IMR-90 (cell line): ENCODE measurements at regions not wholly inside any gene's neighbourhood (a gene's known extent, or its start where the extent isn't known, plus 50 kb on each side); places are given as distances from the start of the nearest gene placed in this dataset.

ENCODE experiments used
- ATAC-seq: fragments of 200-7000 bp; cut with Tn5 transposase; 2 replicates; pipeline ENCODE4 v1.9.1; 2020; ENCODE audit warnings: low read depth, mild to moderate bottlenecking, moderate library complexity
- BruUV-seq: library from RNA; stranded (reverse); fragments of 400-500 nt; replicated peaks from 2 replicates; lab custom pipeline; 2021; lab: Mats Ljungman, UMichigan
- CTCF ChIA-PET: fragments of 300-600 bp; formaldehyde crosslinking; extraction: SDS; loops from one replicate; lab custom pipeline; 2021; ENCODE audit warnings: antibody characterized with exemption; lab: Yijun Ruan, JAX
- POLR2A ChIA-PET: fragments of 300-600 bp; sonication (Branson Sonifier 250); formaldehyde crosslinking; loops from one replicate; lab custom pipeline; 2022; ENCODE audit warnings: antibody characterized with exemption; ENCODE audit not compliant: unreplicated experiment; lab: Charles Lee
- DNase-seq: peaks from one replicate; pipeline ENCODE4 v3.0.0; 2013
- H2AFZ ChIP-seq: replicated peaks from 2 replicates; pipeline ENCODE3; 2013; ENCODE audit warnings: low read length, mild to moderate bottlenecking; ENCODE audit not compliant: poor library complexity
- H2AK5ac ChIP-seq: 2 replicates; pipeline ENCODE4 v1.6.1; 2013; ENCODE audit warnings: low read depth, low read length, inconsistent platforms
- H2AK9ac ChIP-seq: replicated peaks from 2 replicates; pipeline ENCODE3; 2013; ENCODE audit warnings: mild to moderate bottlenecking, low read depth, low read length, moderate library complexity; ENCODE audit not compliant: poor library complexity
- H2BK120ac ChIP-seq: 2 replicates; pipeline ENCODE4 v1.6.1; 2013; ENCODE audit warnings: low read depth, low read length, inconsistent platforms
- H2BK15ac ChIP-seq: 3 replicates; pipeline ENCODE4 v1.6.1; 2013; ENCODE audit warnings: low read depth, low read length, inconsistent platforms
- H2BK20ac ChIP-seq: 2 replicates; pipeline ENCODE4 v1.6.1; 2013; ENCODE audit warnings: low read depth, mild to moderate bottlenecking, inconsistent platforms, low read length, moderate library complexity
- H2BK5ac ChIP-seq: 2 replicates; pipeline ENCODE4 v1.6.1; 2013; ENCODE audit warnings: mild to moderate bottlenecking, low read depth, low read length, inconsistent platforms; ENCODE audit not compliant: poor library complexity, severe bottlenecking
- H3K14ac ChIP-seq: replicated peaks from 2 replicates; pipeline ENCODE4 v1.6.1; 2013; ENCODE audit warnings: low read depth, low read length, inconsistent platforms
- H3K18ac ChIP-seq: 2 replicates; pipeline ENCODE4 v1.6.1; 2013; ENCODE audit warnings: low read depth, low read length, control low read depth
- H3K23ac ChIP-seq: 2 replicates; pipeline ENCODE4 v1.6.1; 2013; ENCODE audit warnings: low read depth, low read length, inconsistent platforms
- H3K27ac ChIP-seq: 2 replicates; pipeline ENCODE4 v1.5.1; 2013; ENCODE audit warnings: mild to moderate bottlenecking, control low read depth, low read length; ENCODE audit not compliant: insufficient read depth
- H3K27me3 ChIP-seq: 2 replicates; pipeline ENCODE4 v1.6.1; 2013; ENCODE audit warnings: low read length; ENCODE audit not compliant: control insufficient read depth, insufficient read depth
- H3K36me3 ChIP-seq: 2 replicates; pipeline ENCODE4 v1.6.1; 2013; ENCODE audit warnings: low read length, mixed read lengths; ENCODE audit not compliant: control insufficient read depth, insufficient read depth
- H3K4ac ChIP-seq: 2 replicates; pipeline ENCODE4 v1.6.1; 2013; ENCODE audit warnings: low read depth, low read length, inconsistent platforms
- H3K4me1 ChIP-seq: 2 replicates; pipeline ENCODE4 v1.6.1; 2013; ENCODE audit warnings: low read length, mixed read lengths; ENCODE audit not compliant: control insufficient read depth, insufficient read depth
- H3K4me2 ChIP-seq: 2 replicates; pipeline ENCODE4 v1.6.1; 2013; ENCODE audit warnings: low read depth, mild to moderate bottlenecking, control low read depth, low read length, moderate library complexity
- H3K4me3 ChIP-seq: 2 replicates; pipeline ENCODE4 v1.5.1; 2013; ENCODE audit warnings: low read depth, mild to moderate bottlenecking, control low read depth, low read length, moderate library complexity; ENCODE audit not compliant: insufficient read depth
- H3K56ac ChIP-seq: 2 replicates; pipeline ENCODE4 v1.6.1; 2013; ENCODE audit warnings: low read length, inconsistent platforms; ENCODE audit not compliant: insufficient read depth; ENCODE audit errors: extremely low read depth
- H3K79me1 ChIP-seq, 2 experiments: 2 replicates each; pipeline ENCODE4 v1.6.1; 2013; ENCODE audit warnings: low read length in 2 of 2, inconsistent platforms in 1 of 2, low read depth in 1 of 2
- H3K9ac ChIP-seq: 2 replicates; pipeline ENCODE4 v1.6.1; 2013; ENCODE audit warnings: low read depth, low read length, control low read depth
- H3K9me1 ChIP-seq: 2 replicates; pipeline ENCODE4 v1.6.1; 2013; ENCODE audit warnings: low read length, inconsistent platforms; ENCODE audit not compliant: insufficient read depth
- H3K9me3 ChIP-seq: 2 replicates; pipeline ENCODE4 v1.6.1; 2013; ENCODE audit warnings: low read length; ENCODE audit not compliant: control insufficient read depth, insufficient read depth
- H4K20me1 ChIP-seq: 2 replicates; pipeline ENCODE4 v1.6.1; 2013; ENCODE audit warnings: low read length, inconsistent platforms; ENCODE audit not compliant: insufficient read depth
- H4K5ac ChIP-seq: 2 replicates; pipeline ENCODE4 v1.6.1; 2013; ENCODE audit warnings: mild to moderate bottlenecking, low read depth, low read length, control low read depth
- H4K8ac ChIP-seq, 2 experiments: 2 replicates each; pipeline ENCODE4 v1.6.1; 2013; ENCODE audit warnings: low read depth in 2 of 2, low read length in 2 of 2, control low read depth in 1 of 2, inconsistent platforms in 1 of 2
- H4K91ac ChIP-seq: 2 replicates; pipeline ENCODE4 v1.6.1; 2013; ENCODE audit warnings: low read depth, low read length, inconsistent platforms; ENCODE audit not compliant: insufficient read depth
- BHLHE40 ChIP-seq: fragments of 150-350 bp; IDR thresholded peaks from 2 replicates; pipeline ENCODE4 v1.6.1; 2016; ENCODE audit warnings: mild to moderate bottlenecking, low read depth, low read length
- CEBPB ChIP-seq: IDR thresholded peaks from 2 replicates; pipeline ENCODE4 v1.6.1; 2012; ENCODE audit warnings: low read depth, low read length, improper control_type of control experiment
- FOS ChIP-seq: fragments of 150-350 bp; IDR thresholded peaks from 2 replicates; pipeline ENCODE4 v1.6.1; 2016; ENCODE audit warnings: low read depth, low read length
- POLR2A ChIP-seq: IDR thresholded peaks from 2 replicates; pipeline ENCODE4 v1.6.1; 2012; ENCODE audit warnings: mild to moderate bottlenecking, low read depth, low read length
- RFX5 ChIP-seq: IDR thresholded peaks from 2 replicates; pipeline ENCODE4 v1.8.0; 2012; ENCODE audit warnings: low read depth, mild to moderate bottlenecking, low read length, moderate library complexity
- WGBS, 2 experiments: methylation state at CpG; one replicate each; pipeline versions ENCODE4 v1.1.5 to v1.1.7; 2013; ENCODE audit warnings: missing lambda C conversion rate in 2 of 2; ENCODE audit not compliant: insufficient read length in 1 of 2; ENCODE audit errors: extremely low coverage in 2 of 2; 5-methylcytosine and 5-hydroxymethylcytosine counted together
- dilution Hi-C: fragments of 300-500 bp; cut with HindIII; formaldehyde crosslinking; loops from one replicate; pipeline ENCODE4 v1.14.3; 2018; ENCODE audit warnings: low sequenced_read_pairs; ENCODE audit not compliant: unreplicated experiment
- in situ Hi-C: fragments of 300-500 bp; cut with MboI; formaldehyde crosslinking; loops from 3 replicates; pipeline ENCODE4 v1.14.3; 2019; ENCODE audit warnings: low sequenced_read_pairs, inconsistent platforms, mixed read lengths
- intact Hi-C: fragments of 100-400 bp; cut with micrococcal nuclease; formaldehyde crosslinking; loops from 2 replicates; pipeline ENCODE4 v1.10.0; 2022

GRCh38 chr6:113719545-113719944, 137.6 kb upstream of the MARCKS start:
- H3K56ac ChIP-seq = no peak overlapping the region
- CTCF ChIA-PET = no interaction called here
- no peak overlapping the region for H3K9ac ChIP-seq
- no peak overlapping the region for H2BK5ac ChIP-seq
- no TSS peak for BruUV-seq
- H3K18ac ChIP-seq = no peak overlapping the region; the same call in 1 of the 2 replicates
- H3K4me3 ChIP-seq = no peak overlapping the region
- H4K20me1 ChIP-seq = no peaks in the 10 kb centered on the region
- H2AK9ac ChIP-seq = no peak overlapping the region
- in situ Hi-C loops = no loop called here
- H3K36me3 ChIP-seq = no peaks in the 10 kb centered on the region
- ATAC-seq (peak; percentile 51; the same call in 1 of the 2 replicates), DNase-seq (peak; percentile 84)
- H2BK20ac ChIP-seq = peak overlapping the region; percentile 45; the same call in 1 of the 2 replicates
- no peaks in the 10 kb centered on the region for H3K79me1 ChIP-seq
- no peak overlapping the region for H3K27ac ChIP-seq
- TF ChIP-seq BHLHE40 = no peak; the same call in 1 of the 2 replicates
- TF ChIP-seq POLR2A = no peak
- peak; percentile 87 for TF ChIP-seq CEBPB
- TF ChIP-seq RFX5 = peak; percentile 50; the same call in 1 of the 2 replicates
- TF ChIP-seq FOS = peak; percentile 61
- H3K9me3 ChIP-seq = no peaks in the 10 kb centered on the region
- H3K4ac ChIP-seq = no peak overlapping the region
- H4K91ac ChIP-seq = no peak overlapping the region
- H2BK15ac ChIP-seq = no peak overlapping the region
- H2AK5ac ChIP-seq = no peak overlapping the region; the same call in 1 of the 2 replicates
- peak overlapping the region; percentile 55 for H2BK120ac ChIP-seq
- H2AFZ ChIP-seq = no peak overlapping the region
- dilution Hi-C loops = no loop called here
- WGBS, 2 experiments = no CpG with 5 or more reads among the region's 4 CpGs
- POLR2A ChIA-PET = no interaction called here
- H3K23ac ChIP-seq = no peak overlapping the region
- no peak overlapping the region for H4K5ac ChIP-seq
- no peaks in the 10 kb centered on the region for H3K27me3 ChIP-seq
- H3K9me1 ChIP-seq = no peaks in the 10 kb centered on the region
- H3K4me2 ChIP-seq = no peak overlapping the region
- H3K4me1 ChIP-seq = peaks cover 4% of the 10 kb centered on the region
- H3K14ac ChIP-seq = no peak overlapping the region
- no peak overlapping the region for H4K8ac ChIP-seq
- intact Hi-C loops = no loop called here
